Brain microvascular endothelial cell (primary cell): ENCODE measurements at regions not wholly inside any gene's neighbourhood (a gene's known extent, or its start where the extent isn't known, plus 50 kb on each side); places are given as distances from the start of the nearest gene placed in this dataset.
A peak's percentile ranks its signal among the peaks of the same experiment; 100 is the strongest.

Experiments
- DNase-seq: peaks from one replicate; pipeline ENCODE4 v3.0.0-alpha.2; 2020
- H3K27ac ChIP-seq: fragments of 250-450 bp; sonication (Bioruptor Pico); 2 replicates; pipeline ENCODE4 v1.5.1; 2020; ENCODE audit warnings: mild to moderate bottlenecking, moderate library complexity
- H3K27me3 ChIP-seq: fragments of 250-450 bp; sonication (Bioruptor Pico); replicated peaks from 2 replicates; pipeline ENCODE4 v1.5.1; 2020; ENCODE audit warnings: mild to moderate bottlenecking
- H3K36me3 ChIP-seq: fragments of 250-450 bp; sonication (Bioruptor Pico); replicated peaks from 2 replicates; pipeline ENCODE4 v1.5.1; 2020; ENCODE audit warnings: mild to moderate bottlenecking
- H3K4me3 ChIP-seq: 2 replicates; pipeline ENCODE4 v1.5.1; 2011; ENCODE audit warnings: low read depth, mild to moderate bottlenecking, control low read depth, low read length, moderate library complexity
- in situ Hi-C: cut with HindIII; loops from 2 replicates; pipeline ENCODE4 v1.10.0; 2017; ENCODE audit warnings: low sequenced_read_pairs, low pct_ligation_motif_present
- TF ChIP-seq, protein P1 (sequence below): IDR thresholded peaks from 2 replicates; pipeline ENCODE4 v1.5.1; 2011; ENCODE audit warnings: low read depth, mild to moderate bottlenecking, moderate library complexity, low read length, control low read depth, inconsistent platforms; ENCODE audit errors: missing control alignments

DNA sequence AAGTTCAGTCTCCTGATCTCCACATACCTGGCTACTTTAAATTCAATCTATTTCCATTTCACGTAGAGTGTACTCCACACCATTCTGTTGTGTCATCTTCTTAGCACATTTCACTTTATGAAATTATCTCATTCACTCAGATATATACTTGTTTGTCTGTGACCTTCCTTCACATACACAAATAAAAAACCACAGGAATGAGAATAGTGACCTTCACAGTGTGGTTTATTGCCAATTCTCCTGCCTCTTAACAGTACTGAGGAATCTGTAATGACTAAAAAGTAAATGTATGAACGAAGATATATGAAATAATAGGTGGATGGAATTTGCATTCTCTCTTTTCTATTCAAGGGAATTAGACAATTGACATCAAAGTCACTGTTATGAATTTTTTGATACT lies 183.9 kb upstream of the PCDH7 start:
- Histone ChIP-seq H3K36me3 (no peaks in the 10 kb centered on the region), H3K27me3 (no peaks in the 10 kb centered on the region), H3K4me3 (no peak overlapping the region), H3K27ac (no peak overlapping the region)
- in situ Hi-C loops: no loop called here
- TF ChIP-seq, protein P1, sequence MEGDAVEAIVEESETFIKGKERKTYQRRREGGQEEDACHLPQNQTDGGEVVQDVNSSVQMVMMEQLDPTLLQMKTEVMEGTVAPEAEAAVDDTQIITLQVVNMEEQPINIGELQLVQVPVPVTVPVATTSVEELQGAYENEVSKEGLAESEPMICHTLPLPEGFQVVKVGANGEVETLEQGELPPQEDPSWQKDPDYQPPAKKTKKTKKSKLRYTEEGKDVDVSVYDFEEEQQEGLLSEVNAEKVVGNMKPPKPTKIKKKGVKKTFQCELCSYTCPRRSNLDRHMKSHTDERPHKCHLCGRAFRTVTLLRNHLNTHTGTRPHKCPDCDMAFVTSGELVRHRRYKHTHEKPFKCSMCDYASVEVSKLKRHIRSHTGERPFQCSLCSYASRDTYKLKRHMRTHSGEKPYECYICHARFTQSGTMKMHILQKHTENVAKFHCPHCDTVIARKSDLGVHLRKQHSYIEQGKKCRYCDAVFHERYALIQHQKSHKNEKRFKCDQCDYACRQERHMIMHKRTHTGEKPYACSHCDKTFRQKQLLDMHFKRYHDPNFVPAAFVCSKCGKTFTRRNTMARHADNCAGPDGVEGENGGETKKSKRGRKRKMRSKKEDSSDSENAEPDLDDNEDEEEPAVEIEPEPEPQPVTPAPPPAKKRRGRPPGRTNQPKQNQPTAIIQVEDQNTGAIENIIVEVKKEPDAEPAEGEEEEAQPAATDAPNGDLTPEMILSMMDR: no peak
- DNase-seq: no peak

DNA sequence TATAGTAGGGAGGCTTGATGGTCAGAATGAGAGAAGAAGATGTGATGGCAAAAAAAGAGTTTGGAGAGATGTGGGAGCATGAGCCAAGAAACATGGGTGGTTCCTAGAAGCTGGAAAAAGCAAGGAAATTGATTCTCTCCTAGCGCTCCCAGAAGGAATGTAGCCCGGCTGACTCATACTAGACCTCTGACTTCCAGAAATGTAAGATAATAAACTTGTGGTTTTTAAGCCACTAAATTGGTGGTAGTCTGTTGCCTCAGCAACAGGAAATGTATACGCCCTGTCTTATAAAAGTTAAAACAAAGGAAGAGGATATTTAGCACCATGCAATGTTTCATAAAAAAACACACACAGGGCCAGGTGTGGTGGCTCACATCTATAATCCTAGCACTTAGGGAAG lies 182.7 kb upstream of the PCDH7 start:
- in situ Hi-C loops: no loop called here
- Histone ChIP-seq H3K36me3 (no peaks in the 10 kb centered on the region), H3K27ac (no peak overlapping the region), H3K4me3 (no peak overlapping the region), H3K27me3 (no peaks in the 10 kb centered on the region)
- DNase-seq: peak; percentile 42
- TF ChIP-seq, protein P1: no peak

DNA sequence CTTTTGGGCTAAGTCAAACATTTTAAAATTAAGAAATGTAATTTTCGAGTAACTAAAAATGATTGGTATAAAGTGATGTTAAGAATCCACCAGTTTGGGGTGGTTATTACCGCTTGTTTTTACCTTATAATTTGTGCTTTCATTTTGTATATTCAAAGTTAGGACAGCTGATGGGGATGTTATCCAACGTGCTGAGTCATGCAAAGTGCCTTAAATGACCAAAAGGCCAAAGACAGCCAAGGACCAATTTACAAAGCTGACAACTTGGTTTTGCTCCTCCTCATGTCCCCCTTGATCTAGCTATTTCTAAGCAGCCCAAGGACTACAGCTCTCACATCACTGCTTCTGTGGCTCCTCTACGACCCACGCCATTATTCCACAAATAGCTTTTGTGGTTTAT lies 181.4 kb upstream of the PCDH7 start:
- in situ Hi-C loops: no loop called here
- H3K36me3 ChIP-seq: no peaks in the 10 kb centered on the region
- no peak overlapping the region for H3K4me3 ChIP-seq
- TF ChIP-seq, protein P1: no peak
- no peaks in the 10 kb centered on the region for H3K27me3 ChIP-seq
- no peak for DNase-seq
- no peak overlapping the region for H3K27ac ChIP-seq

DNA sequence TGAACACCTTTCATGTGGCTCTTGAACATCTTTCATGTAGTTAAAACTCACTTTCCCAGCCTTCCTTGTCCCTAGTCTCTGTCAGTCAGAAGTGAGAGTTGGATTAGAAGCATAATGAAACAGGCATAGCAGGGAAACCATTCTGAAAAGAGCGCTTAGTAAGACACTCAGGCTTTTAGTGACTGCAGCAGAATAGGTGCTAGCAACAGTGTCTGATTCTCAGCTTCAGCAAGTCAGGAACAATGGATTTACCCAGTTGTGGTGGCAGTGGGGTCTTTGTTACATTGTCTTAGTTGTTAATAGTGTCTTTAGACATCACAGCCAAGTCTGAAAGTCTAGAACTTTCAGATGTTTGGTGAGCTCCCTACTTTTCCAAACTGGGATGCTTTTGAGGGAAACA lies 177.1 kb upstream of the PCDH7 start:
- in situ Hi-C loops: no loop called here

DNA sequence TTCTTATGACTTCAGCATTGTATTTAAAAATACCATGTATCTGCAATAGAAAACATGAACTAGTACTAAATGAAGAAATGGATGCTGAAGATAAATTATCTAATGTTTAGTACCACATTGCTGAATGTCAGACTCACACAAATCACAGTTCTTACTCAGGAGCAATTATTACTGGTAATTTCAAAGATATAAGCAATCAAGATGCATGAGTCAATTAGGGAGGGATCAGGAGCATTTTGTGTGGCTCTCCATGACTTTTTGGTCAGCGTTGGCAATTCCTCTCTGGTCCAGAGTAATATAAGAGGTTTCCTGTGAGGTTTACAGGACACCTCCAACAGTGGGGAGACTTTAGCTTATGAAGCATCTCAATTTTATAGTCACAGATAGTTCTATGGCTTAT lies 167.0 kb upstream of the PCDH7 start:
- TF ChIP-seq, protein P1: no peak
- H3K27ac ChIP-seq: no peak overlapping the region
- no peaks in the 10 kb centered on the region for H3K27me3 ChIP-seq
- no peaks in the 10 kb centered on the region for H3K36me3 ChIP-seq
- no peak overlapping the region for H3K4me3 ChIP-seq
- in situ Hi-C loops: no loop called here
- DNase-seq: no peak

More for the DNA sequence above, 177.1 kb upstream of the PCDH7 start:
- Histone ChIP-seq H3K4me3 (no peak overlapping the region), H3K27ac (no peak overlapping the region), H3K36me3 (no peaks in the 10 kb centered on the region), H3K27me3 (no peaks in the 10 kb centered on the region)
- DNase-seq: no peak
- TF ChIP-seq, protein P1: no peak

DNA sequence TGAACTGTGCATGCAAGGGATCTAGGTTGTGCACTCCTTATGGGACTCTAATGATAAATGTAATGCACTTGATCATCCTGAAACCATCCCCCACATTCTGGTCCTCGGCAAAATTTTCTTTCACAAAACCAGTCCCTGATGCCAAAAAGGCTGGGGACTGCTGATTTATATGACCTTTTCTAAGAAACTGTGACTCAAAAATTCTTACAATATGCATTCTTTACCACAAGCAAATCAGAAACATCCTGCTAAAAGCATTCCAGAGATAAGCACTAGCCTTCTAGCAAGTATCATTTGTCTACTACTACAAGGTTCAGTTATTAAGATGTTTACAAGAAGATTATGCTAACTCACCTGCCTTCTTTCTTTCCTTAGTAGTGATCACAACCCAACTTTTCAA lies 166.5 kb upstream of the PCDH7 start:
- TF ChIP-seq, protein P1: no peak
- H3K27ac ChIP-seq: no peak overlapping the region
- in situ Hi-C loops: no loop called here
- no peak for DNase-seq
- H3K4me3 ChIP-seq: no peak overlapping the region
- H3K27me3 ChIP-seq: no peaks in the 10 kb centered on the region
- no peaks in the 10 kb centered on the region for H3K36me3 ChIP-seq
